GM21825 (cell line): ENCODE measurements at regions not wholly inside any gene's neighbourhood (a gene's known extent, or its start where the extent isn't known, plus 50 kb on each side); places are given as distances from the start of the nearest gene placed in this dataset.

Experiments
- ATAC-seq: cut with Tn5 transposase; IDR thresholded peaks from one replicate; pipeline ENCODE4 v1.9.1; 2021; ENCODE audit warnings: mild to moderate bottlenecking, moderate library complexity; ENCODE audit not compliant: unreplicated experiment

GRCh38 chr20:50369225-50370035, 140.8 kb upstream of the PTPN1 start:
- no peak for ATAC-seq

- ATAC-seq: no peak
These were observed 140.1 kb upstream of the PTPN1 start for GRCh38 chr20:50370036-50370566.

GRCh38 chr20:50371878-50372769, 138.1 kb upstream of the PTPN1 start:
- ATAC-seq: no peak

GRCh38 chr20:50372770-50373088, 137.5 kb upstream of the PTPN1 start:
- ATAC-seq: no peak

- ATAC-seq: no peak
These were observed 136.4 kb upstream of the PTPN1 start for GRCh38 chr20:50373674-50374286.

GRCh38 chr20:50374541-50375078, 135.6 kb upstream of the PTPN1 start:
- no peak for ATAC-seq

GRCh38 chr20:50376179-50376887, 133.8 kb upstream of the PTPN1 start:
- ATAC-seq: no peak

- no peak for ATAC-seq
These were observed 133.2 kb upstream of the PTPN1 start for GRCh38 chr20:50376888-50377459.

- no peak for ATAC-seq
These were observed 131.8 kb upstream of the PTPN1 start for GRCh38 chr20:50378170-50379000.

- ATAC-seq: no peak
These were observed 130.9 kb upstream of the PTPN1 start for GRCh38 chr20:50379049-50379990.

GRCh38 chr20:50379991-50380696, 130.0 kb upstream of the PTPN1 start:
- ATAC-seq: no peak

- no peak for ATAC-seq
These were observed 129.5 kb upstream of the PTPN1 start for GRCh38 chr20:50380697-50381040.

GRCh38 chr20:50381075-50381732, 129.0 kb upstream of the PTPN1 start:
- no peak for ATAC-seq

- no peak for ATAC-seq
These were observed 128.2 kb upstream of the PTPN1 start for GRCh38 chr20:50381771-50382593.

- ATAC-seq: no peak
These were observed 124.2 kb upstream of the PTPN1 start for GRCh38 chr20:50385733-50386640.
